ENCODE measurements at regions not wholly inside any gene's neighbourhood (a gene's known extent, or its start where the extent isn't known, plus 50 kb on each side); places are given as distances from the start of the nearest gene placed in this dataset.

DNA sequence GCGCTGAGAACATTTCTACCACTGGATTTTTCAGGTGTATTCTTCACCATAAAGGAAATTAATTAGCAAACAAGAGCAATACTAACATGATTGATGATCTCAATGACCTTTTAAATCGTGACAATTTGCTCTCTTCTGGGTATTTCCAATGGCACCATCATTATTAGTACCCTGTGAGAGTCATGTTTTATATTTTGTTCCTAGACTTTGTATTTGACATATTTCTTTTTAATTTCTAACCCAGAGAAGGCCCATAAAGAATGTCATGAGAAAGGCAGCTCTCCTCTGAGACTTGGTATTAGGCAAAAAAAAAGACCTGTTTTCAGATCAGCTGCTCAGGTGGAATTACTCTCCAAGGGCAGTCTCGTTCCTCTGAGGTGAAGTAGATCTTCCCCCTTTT lies 1253.4 kb downstream of the ROBO2 start:
- H3K4me3 ChIP-seq (ENCODE audit: low read depth, low read length): no peak overlapping the region
- no peak for DNase-seq (ENCODE audit: low read depth)
- H3K27me3 ChIP-seq (ENCODE audit: control insufficient read depth, insufficient read depth, low read length): no peaks in the 10 kb centered on the region
- TF ChIP-seq, protein P1, sequence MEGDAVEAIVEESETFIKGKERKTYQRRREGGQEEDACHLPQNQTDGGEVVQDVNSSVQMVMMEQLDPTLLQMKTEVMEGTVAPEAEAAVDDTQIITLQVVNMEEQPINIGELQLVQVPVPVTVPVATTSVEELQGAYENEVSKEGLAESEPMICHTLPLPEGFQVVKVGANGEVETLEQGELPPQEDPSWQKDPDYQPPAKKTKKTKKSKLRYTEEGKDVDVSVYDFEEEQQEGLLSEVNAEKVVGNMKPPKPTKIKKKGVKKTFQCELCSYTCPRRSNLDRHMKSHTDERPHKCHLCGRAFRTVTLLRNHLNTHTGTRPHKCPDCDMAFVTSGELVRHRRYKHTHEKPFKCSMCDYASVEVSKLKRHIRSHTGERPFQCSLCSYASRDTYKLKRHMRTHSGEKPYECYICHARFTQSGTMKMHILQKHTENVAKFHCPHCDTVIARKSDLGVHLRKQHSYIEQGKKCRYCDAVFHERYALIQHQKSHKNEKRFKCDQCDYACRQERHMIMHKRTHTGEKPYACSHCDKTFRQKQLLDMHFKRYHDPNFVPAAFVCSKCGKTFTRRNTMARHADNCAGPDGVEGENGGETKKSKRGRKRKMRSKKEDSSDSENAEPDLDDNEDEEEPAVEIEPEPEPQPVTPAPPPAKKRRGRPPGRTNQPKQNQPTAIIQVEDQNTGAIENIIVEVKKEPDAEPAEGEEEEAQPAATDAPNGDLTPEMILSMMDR (IDR thresholded peaks at IDR 0.05; ENCODE audit: insufficient read depth, low read length, poor library complexity, severe bottlenecking): no peak
- no peaks in the 10 kb centered on the region for H3K36me3 ChIP-seq (ENCODE audit: control insufficient read depth, insufficient read depth, low read length)

DNA sequence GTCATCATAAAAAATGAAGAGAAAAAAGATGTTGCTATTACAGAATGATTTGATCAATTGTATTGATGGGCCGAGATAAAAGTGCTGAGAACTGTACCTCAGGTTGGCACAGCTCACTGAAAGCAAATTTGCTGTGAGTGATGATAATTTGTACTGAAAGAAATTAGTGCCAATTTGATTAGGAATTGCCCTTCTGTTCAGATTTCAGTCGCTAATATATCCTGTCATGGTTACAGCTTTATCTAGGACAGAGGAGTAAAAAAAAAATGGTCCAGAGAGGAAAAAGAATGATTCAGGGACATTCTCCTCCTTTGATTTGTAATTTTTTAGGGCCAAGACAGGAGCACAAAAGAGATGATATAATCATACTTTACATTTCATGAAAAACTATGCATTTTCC lies 1264.2 kb downstream of the ROBO2 start:
- no peaks in the 10 kb centered on the region for H3K27me3 ChIP-seq (ENCODE audit: control insufficient read depth, insufficient read depth, low read length)
- no peak for DNase-seq (ENCODE audit: low read depth)
- TF ChIP-seq, protein P1 (IDR thresholded peaks at IDR 0.05; ENCODE audit: insufficient read depth, low read length, poor library complexity, severe bottlenecking): no peak
- no peaks in the 10 kb centered on the region for H3K36me3 ChIP-seq (ENCODE audit: control insufficient read depth, insufficient read depth, low read length)
- no peak overlapping the region for H3K4me3 ChIP-seq (ENCODE audit: low read depth, low read length)

DNA sequence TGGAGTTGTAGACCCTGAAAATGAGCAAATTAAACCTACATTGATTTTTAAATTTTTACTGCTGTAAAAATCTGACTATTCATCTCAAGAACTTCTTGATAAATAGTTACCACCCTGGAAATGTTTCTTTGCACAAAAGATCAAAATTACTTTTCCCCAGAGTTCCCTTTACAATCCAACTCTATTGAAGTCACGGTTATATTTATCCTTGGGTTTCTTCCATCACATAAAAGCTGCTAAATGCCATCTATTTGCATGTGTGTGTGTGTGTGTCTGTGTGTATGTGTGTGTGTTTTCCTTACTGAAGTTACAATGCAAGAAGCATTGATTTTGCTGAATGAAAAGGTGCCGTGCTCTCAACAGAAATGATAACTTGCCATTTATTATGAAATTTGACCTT lies 1273.0 kb downstream of the ROBO2 start:
- no peaks in the 10 kb centered on the region for H3K27me3 ChIP-seq (ENCODE audit: control insufficient read depth, insufficient read depth, low read length)
- TF ChIP-seq, protein P1 (IDR thresholded peaks at IDR 0.05; ENCODE audit: insufficient read depth, low read length, poor library complexity, severe bottlenecking): no peak
- H3K36me3 ChIP-seq (ENCODE audit: control insufficient read depth, insufficient read depth, low read length): no peaks in the 10 kb centered on the region
- no peak overlapping the region for H3K4me3 ChIP-seq (ENCODE audit: low read depth, low read length)
- no peak for DNase-seq (ENCODE audit: low read depth)

DNA sequence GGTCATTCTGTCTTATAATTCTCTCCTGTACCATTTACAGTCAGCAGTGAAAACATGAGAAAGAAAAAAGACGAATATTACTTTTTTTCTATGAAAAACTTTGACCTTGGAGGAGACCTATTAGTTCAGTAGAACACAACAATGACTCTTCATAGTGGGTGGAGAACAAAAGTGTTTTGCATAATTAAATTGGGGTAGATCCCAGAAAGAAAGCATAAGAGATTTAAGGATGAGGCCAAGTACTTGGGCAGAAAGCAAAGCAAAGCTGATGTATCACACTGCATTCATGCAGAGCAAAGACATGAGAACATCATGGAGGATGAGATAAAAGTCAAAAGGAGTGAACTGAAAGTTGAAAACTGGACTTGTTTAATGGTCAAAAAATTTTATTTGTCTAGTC lies 1273.4 kb downstream of the ROBO2 start:
- TF ChIP-seq, protein P1 (IDR thresholded peaks at IDR 0.05; ENCODE audit: insufficient read depth, low read length, poor library complexity, severe bottlenecking): no peak
- H3K27me3 ChIP-seq (ENCODE audit: control insufficient read depth, insufficient read depth, low read length): no peaks in the 10 kb centered on the region
- H3K4me3 ChIP-seq (ENCODE audit: low read depth, low read length): no peak overlapping the region
- H3K36me3 ChIP-seq (ENCODE audit: control insufficient read depth, insufficient read depth, low read length): no peaks in the 10 kb centered on the region
- DNase-seq (ENCODE audit: low read depth): no peak

DNA sequence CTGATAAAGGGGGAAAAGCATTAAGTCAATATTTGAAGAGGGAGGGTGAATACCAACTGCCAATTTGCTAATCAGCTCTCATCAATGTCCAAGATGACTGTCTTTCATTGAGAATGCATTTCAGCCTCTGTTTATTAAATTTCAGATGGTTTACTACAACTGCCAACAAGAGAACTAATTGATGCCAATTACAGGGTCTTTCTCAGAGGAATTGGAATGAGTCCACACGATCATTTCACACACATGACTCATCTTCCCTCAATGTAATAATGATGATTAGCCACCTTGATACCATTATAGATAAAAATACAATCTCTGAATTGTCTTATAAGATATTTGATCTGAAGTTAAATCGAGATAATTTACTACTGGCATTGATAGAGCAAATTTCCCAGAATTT lies 1274.4 kb downstream of the ROBO2 start:
- DNase-seq (ENCODE audit: low read depth): no peak
- H3K4me3 ChIP-seq (ENCODE audit: low read depth, low read length): no peak overlapping the region
- H3K36me3 ChIP-seq (ENCODE audit: control insufficient read depth, insufficient read depth, low read length): no peaks in the 10 kb centered on the region
- H3K27me3 ChIP-seq (ENCODE audit: control insufficient read depth, insufficient read depth, low read length): no peaks in the 10 kb centered on the region
- TF ChIP-seq, protein P1 (IDR thresholded peaks at IDR 0.05; ENCODE audit: insufficient read depth, low read length, poor library complexity, severe bottlenecking): no peak

DNA sequence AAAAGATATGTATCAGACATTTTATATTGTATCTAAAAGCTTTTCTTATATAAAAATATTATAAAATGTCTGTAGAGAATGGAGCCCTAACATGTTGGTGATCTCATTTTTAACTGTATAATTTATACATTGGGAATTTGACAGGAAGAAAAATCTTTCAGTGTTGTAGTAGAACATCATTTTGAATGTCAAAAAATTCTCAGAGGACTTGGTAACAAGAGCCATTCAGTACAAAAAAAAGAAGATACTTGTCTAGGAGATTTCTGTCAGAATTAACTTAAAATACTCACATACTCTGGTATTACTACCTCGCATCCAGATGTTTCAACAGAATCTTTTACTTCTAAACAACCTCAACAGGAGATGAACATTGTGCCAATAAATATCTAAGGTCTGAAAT lies 1277.9 kb downstream of the ROBO2 start:
- Histone ChIP-seq H3K36me3 (ENCODE audit: control insufficient read depth, insufficient read depth, low read length) (no peaks in the 10 kb centered on the region), H3K4me3 (ENCODE audit: low read depth, low read length) (no peak overlapping the region), H3K27me3 (ENCODE audit: control insufficient read depth, insufficient read depth, low read length) (no peaks in the 10 kb centered on the region)
- no peak for DNase-seq (ENCODE audit: low read depth)
- TF ChIP-seq, protein P1 (IDR thresholded peaks at IDR 0.05; ENCODE audit: insufficient read depth, low read length, poor library complexity, severe bottlenecking): no peak

All from kidney epithelial cell (primary cell).